PC-9 (cell line): ENCODE measurements at regions not wholly inside any gene's neighbourhood (a gene's known extent, or its start where the extent isn't known, plus 50 kb on each side); places are given as distances from the start of the nearest gene placed in this dataset.

Source experiments
- BruUV-seq: library from RNA; stranded (reverse); fragments of 400-500 nt; replicated peaks from 2 replicates; lab custom pipeline; 2021; lab: Mats Ljungman, UMichigan
- CTCF ChIA-PET: fragments of 300-600 bp; sonication (Branson Sonifier 250); formaldehyde crosslinking; loops from one replicate; lab custom pipeline; 2022; ENCODE audit warnings: antibody characterized with exemption; lab: Charles Lee
- POLR2A ChIA-PET: fragments of 300-600 bp; sonication (Branson Sonifier 250); formaldehyde crosslinking; loops from one replicate; lab custom pipeline; 2022; ENCODE audit warnings: antibody characterized with exemption; ENCODE audit not compliant: unreplicated experiment; lab: Charles Lee
- DNase-seq, 2 experiments: peaks; one replicate each; pipeline versions ENCODE4 v3.0.0 to v3.0.0-alpha.2; 2015 to 2022; ENCODE audit warnings: mixed read lengths in 1 of 2
- H2AFZ ChIP-seq: fragments of 200-600 bp; sonication (generic); 2 replicates; pipeline ENCODE4 v1.8.1; 2017; ENCODE audit warnings: antibody characterized with exemption
- H3F3A ChIP-seq: fragments of 200-600 bp; sonication (generic); 2 replicates; pipeline ENCODE4 v1.8.1; 2017; ENCODE audit warnings: antibody characterized with exemption, mild to moderate bottlenecking, low read depth; ENCODE audit not compliant: insufficient read depth
- H3K27ac ChIP-seq: fragments of 200-600 bp; sonication (generic); 2 replicates; pipeline ENCODE4 v1.6.1; 2016; ENCODE audit warnings: mixed run types
- H3K27me3 ChIP-seq: fragments of 200-600 bp; sonication (generic); 2 replicates; pipeline ENCODE4 v1.6.1; 2016; ENCODE audit warnings: low read depth, mixed run types; ENCODE audit not compliant: insufficient read depth
- H3K36me3 ChIP-seq: fragments of 200-600 bp; sonication (generic); 2 replicates; pipeline ENCODE4 v1.6.1; 2016; ENCODE audit warnings: low read depth, mixed run types
- H3K4me1 ChIP-seq: fragments of 200-600 bp; sonication (generic); replicated peaks from 2 replicates; pipeline ENCODE4 v1.6.1; 2016; ENCODE audit warnings: mixed run types; ENCODE audit not compliant: insufficient read depth
- H3K4me2 ChIP-seq: fragments of 200-600 bp; sonication (generic); 2 replicates; pipeline ENCODE4 v1.6.1; 2017; ENCODE audit warnings: mixed run types
- H3K4me3 ChIP-seq: fragments of 200-600 bp; sonication (generic); 2 replicates; pipeline ENCODE4 v1.6.1; 2016; ENCODE audit warnings: mixed run types
- H3K79me2 ChIP-seq: fragments of 200-600 bp; sonication (generic); 2 replicates; pipeline ENCODE4 v1.6.1; 2017; ENCODE audit warnings: low read depth, mixed run types
- H3K9me2 ChIP-seq: fragments of 200-600 bp; sonication (generic); 2 replicates; pipeline ENCODE4 v1.8.1; 2017; ENCODE audit warnings: mild to moderate bottlenecking; ENCODE audit not compliant: insufficient read depth
- H3K9me3 ChIP-seq: fragments of 200-600 bp; sonication (generic); 2 replicates; pipeline ENCODE4 v1.8.1; 2016; ENCODE audit warnings: low read depth; ENCODE audit not compliant: insufficient read depth
- H4K20me1 ChIP-seq: fragments of 200-600 bp; sonication (generic); 2 replicates; pipeline ENCODE4 v1.8.1; 2017; ENCODE audit not compliant: insufficient read depth
- CTCF ChIP-seq: fragments of 200-600 bp; sonication (generic); conservative IDR thresholded peaks from 2 replicates; pipeline ENCODE4 v1.6.1; 2017; ENCODE audit warnings: mixed run types, antibody characterized with exemption, mild to moderate bottlenecking, moderate library complexity
- EZH2 ChIP-seq: fragments of 200-600 bp; sonication (generic); IDR thresholded peaks from 2 replicates; pipeline ENCODE4 v1.8.0; 2017; ENCODE audit warnings: antibody characterized with exemption, low read depth
- intact Hi-C: fragments of 100-400 bp; cut with micrococcal nuclease; formaldehyde crosslinking; loops from one replicate; pipeline ENCODE4 v1.10.0; 2022; ENCODE audit not compliant: unreplicated experiment

- POLR2A ChIA-PET: no interaction called here
- no peaks in the 10 kb centered on the region for H3K27me3 ChIP-seq
- H3F3A ChIP-seq: no peaks in the 10 kb centered on the region
- H4K20me1 ChIP-seq: no peaks in the 10 kb centered on the region
- BruUV-seq: no TSS peak
- no peaks in the 10 kb centered on the region for H3K79me2 ChIP-seq
- H3K4me1 ChIP-seq: no peaks in the 10 kb centered on the region
- intact Hi-C loops: no loop called here
- no peak overlapping the region for H3K27ac ChIP-seq
- H3K9me3 ChIP-seq: no peaks in the 10 kb centered on the region
- H3K9me2 ChIP-seq: no peaks in the 10 kb centered on the region
- no peak for DNase-seq
- H3K36me3 ChIP-seq: no peaks in the 10 kb centered on the region
- no peak overlapping the region for H3K4me3 ChIP-seq
- H2AFZ ChIP-seq: no peak overlapping the region
- no peak for TF ChIP-seq CTCF
- no peak for TF ChIP-seq EZH2
- CTCF ChIA-PET: no interaction called here
- no peak overlapping the region for H3K4me2 ChIP-seq
Observed at GRCh38 chr14:84343656-84344055, 1186.3 kb upstream of the FLRT2 start.

GRCh38 chr14:84351646-84352045 is 1178.3 kb upstream of the FLRT2 start:
- no peak for DNase-seq
- CTCF ChIA-PET: no interaction called here

GRCh38 chr14:84361476-84361875 is 1168.5 kb upstream of the FLRT2 start:
- ChIA-PET CTCF (no interaction called here), POLR2A (no interaction called here)
- TF ChIP-seq EZH2 (no peak), CTCF (no peak)
- no peak overlapping the region for H3K4me2 ChIP-seq
- intact Hi-C loops: no loop called here
- no peaks in the 10 kb centered on the region for H3K9me2 ChIP-seq
- H4K20me1 ChIP-seq: no peaks in the 10 kb centered on the region
- H3K27me3 ChIP-seq: no peaks in the 10 kb centered on the region
- H3K36me3 ChIP-seq: no peaks in the 10 kb centered on the region
- no peak overlapping the region for H3K4me3 ChIP-seq
- no peaks in the 10 kb centered on the region for H3K9me3 ChIP-seq
- H3K79me2 ChIP-seq: no peaks in the 10 kb centered on the region
- no peak for DNase-seq
- no TSS peak for BruUV-seq
- H2AFZ ChIP-seq: no peak overlapping the region
- H3K4me1 ChIP-seq: no peaks in the 10 kb centered on the region
- H3K27ac ChIP-seq: no peak overlapping the region
- H3F3A ChIP-seq: no peaks in the 10 kb centered on the region

More at GRCh38 chr14:84351646-84352045, 1178.3 kb upstream of the FLRT2 start:
- H3K27ac ChIP-seq: no peak overlapping the region
- H3K4me1 ChIP-seq: no peaks in the 10 kb centered on the region
- BruUV-seq: no TSS peak
- intact Hi-C loops: no loop called here
- H3K36me3 ChIP-seq: no peaks in the 10 kb centered on the region
- H3K79me2 ChIP-seq: no peaks in the 10 kb centered on the region
- H3K4me2 ChIP-seq: no peak overlapping the region
- no peaks in the 10 kb centered on the region for H3F3A ChIP-seq
- H3K4me3 ChIP-seq: no peak overlapping the region
- no peaks in the 10 kb centered on the region for H3K27me3 ChIP-seq
- TF ChIP-seq CTCF (no peak), EZH2 (no peak)
- POLR2A ChIA-PET: no interaction called here
- H4K20me1 ChIP-seq: no peaks in the 10 kb centered on the region
- H3K9me2 ChIP-seq: no peaks in the 10 kb centered on the region
- no peak overlapping the region for H2AFZ ChIP-seq
- no peaks in the 10 kb centered on the region for H3K9me3 ChIP-seq
